ENCODE measurements at regions not wholly inside any gene's neighbourhood (a gene's known extent, or its start where the extent isn't known, plus 50 kb on each side); places are given as distances from the start of the nearest gene placed in this dataset.

GRCh38 chr14:48914382-48914781 lies 671.8 kb downstream of the RPS29 start:
- TF ChIP-seq CTCF (IDR thresholded peaks at IDR 0.05; ENCODE audit: insufficient read depth, low read length, severe bottlenecking): no peak
- H3K36me3 ChIP-seq (ENCODE audit: control insufficient read depth, insufficient read depth, low read length): no peaks in the 10 kb centered on the region
- no peaks in the 10 kb centered on the region for H3K27me3 ChIP-seq (ENCODE audit: control insufficient read depth, insufficient read depth, low read length)
- no peak overlapping the region for H3K4me3 ChIP-seq (ENCODE audit: low read depth, low read length)
- DNase-seq (ENCODE audit: low read depth) (no peak), FAIRE-seq (no peak)

- FAIRE-seq (no peak), DNase-seq (ENCODE audit: low read depth) (no peak)
- TF ChIP-seq CTCF (IDR thresholded peaks at IDR 0.05; ENCODE audit: insufficient read depth, low read length, severe bottlenecking): no peak
- Histone ChIP-seq H3K4me3 (ENCODE audit: low read depth, low read length) (no peak overlapping the region), H3K27me3 (ENCODE audit: control insufficient read depth, insufficient read depth, low read length) (no peaks in the 10 kb centered on the region), H3K36me3 (ENCODE audit: control insufficient read depth, insufficient read depth, low read length) (no peaks in the 10 kb centered on the region)
Observed at GRCh38 chr14:48900565-48900964, 685.6 kb downstream of the RPS29 start.

- Histone ChIP-seq H3K36me3 (ENCODE audit: control insufficient read depth, insufficient read depth, low read length) (no peaks in the 10 kb centered on the region), H3K4me3 (ENCODE audit: low read depth, low read length) (no peak overlapping the region), H3K27me3 (ENCODE audit: control insufficient read depth, insufficient read depth, low read length) (no peaks in the 10 kb centered on the region)
- TF ChIP-seq CTCF (IDR thresholded peaks at IDR 0.05; ENCODE audit: insufficient read depth, low read length, severe bottlenecking): no peak
- FAIRE-seq (no peak), DNase-seq (ENCODE audit: low read depth) (no peak)
Observed at GRCh38 chr14:48890333-48890732, 695.8 kb downstream of the RPS29 start.

GRCh38 chr14:48876806-48877340 lies 709.3 kb downstream of the RPS29 start:
- Histone ChIP-seq H3K4me3 (ENCODE audit: low read depth, low read length) (no peak overlapping the region), H3K27me3 (ENCODE audit: control insufficient read depth, insufficient read depth, low read length) (no peaks in the 10 kb centered on the region), H3K36me3 (ENCODE audit: control insufficient read depth, insufficient read depth, low read length) (no peaks in the 10 kb centered on the region)
- no peak for TF ChIP-seq CTCF (IDR thresholded peaks at IDR 0.05; ENCODE audit: insufficient read depth, low read length, severe bottlenecking)
- DNase-seq (ENCODE audit: low read depth) (no peak), FAIRE-seq (no peak)

- Histone ChIP-seq H3K27me3 (ENCODE audit: control insufficient read depth, insufficient read depth, low read length) (no peaks in the 10 kb centered on the region), H3K4me3 (ENCODE audit: low read depth, low read length) (no peak overlapping the region), H3K36me3 (ENCODE audit: control insufficient read depth, insufficient read depth, low read length) (no peaks in the 10 kb centered on the region)
- DNase-seq (ENCODE audit: low read depth) (no peak), FAIRE-seq (no peak)
- no peak for TF ChIP-seq CTCF (IDR thresholded peaks at IDR 0.05; ENCODE audit: insufficient read depth, low read length, severe bottlenecking)
Observed at GRCh38 chr14:48874711-48875110, 711.5 kb downstream of the RPS29 start.

GRCh38 chr14:48857366-48857765 lies 728.8 kb downstream of the RPS29 start:
- Histone ChIP-seq H3K36me3 (ENCODE audit: control insufficient read depth, insufficient read depth, low read length) (no peaks in the 10 kb centered on the region), H3K4me3 (ENCODE audit: low read depth, low read length) (no peak overlapping the region), H3K27me3 (ENCODE audit: control insufficient read depth, insufficient read depth, low read length) (no peaks in the 10 kb centered on the region)
- no peak for TF ChIP-seq CTCF (IDR thresholded peaks at IDR 0.05; ENCODE audit: insufficient read depth, low read length, severe bottlenecking)
- DNase-seq (ENCODE audit: low read depth) (no peak), FAIRE-seq (no peak)
